SH-SY5Y (cell line): ENCODE measurements at regions not wholly inside any gene's neighbourhood (a gene's known extent, or its start where the extent isn't known, plus 50 kb on each side); places are given as distances from the start of the nearest gene placed in this dataset.

ENCODE experiments used
- GATA2 ChIP-seq: IDR thresholded peaks from 2 replicates; pipeline ENCODE4 v1.6.1; 2011; ENCODE audit warnings: mild to moderate bottlenecking, low read depth, low read length
- GATA3 ChIP-seq: IDR thresholded peaks from 2 replicates; pipeline ENCODE4 v1.6.1; 2011; ENCODE audit warnings: low read depth, mild to moderate bottlenecking, low read length, moderate library complexity

DNA sequence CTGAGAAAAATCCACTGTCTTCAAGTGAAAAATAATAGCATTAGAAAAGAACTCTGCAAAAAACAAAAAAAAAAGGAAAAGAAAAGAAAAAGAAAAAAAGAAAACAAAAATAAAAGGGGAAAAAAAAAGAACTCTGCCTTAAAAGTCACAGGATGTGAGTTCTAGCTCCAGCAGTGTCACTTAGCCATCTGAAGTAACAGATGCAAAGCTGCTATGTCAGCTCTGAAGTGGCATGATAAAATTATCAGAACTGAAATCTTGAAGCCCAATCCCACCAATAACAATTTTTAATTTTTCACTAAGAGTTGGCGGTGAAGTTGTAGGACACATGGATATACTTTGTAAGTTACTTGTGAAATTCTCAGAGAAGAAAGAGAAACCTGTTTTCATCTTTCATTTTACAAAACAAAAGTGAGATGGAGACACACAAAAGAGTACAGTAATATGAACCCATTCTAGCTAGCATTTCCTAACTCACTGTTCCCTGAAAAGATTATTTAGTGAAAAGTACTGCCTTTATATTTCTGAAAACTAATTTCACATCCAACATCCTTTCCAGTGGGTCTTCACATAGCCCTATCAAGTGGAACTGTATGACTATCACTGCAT, 103.5 kb downstream of the ELAPOR2 start:
- TF ChIP-seq GATA3 (no peak; the same call in 1 of the 2 replicates), GATA2 (no peak)

DNA sequence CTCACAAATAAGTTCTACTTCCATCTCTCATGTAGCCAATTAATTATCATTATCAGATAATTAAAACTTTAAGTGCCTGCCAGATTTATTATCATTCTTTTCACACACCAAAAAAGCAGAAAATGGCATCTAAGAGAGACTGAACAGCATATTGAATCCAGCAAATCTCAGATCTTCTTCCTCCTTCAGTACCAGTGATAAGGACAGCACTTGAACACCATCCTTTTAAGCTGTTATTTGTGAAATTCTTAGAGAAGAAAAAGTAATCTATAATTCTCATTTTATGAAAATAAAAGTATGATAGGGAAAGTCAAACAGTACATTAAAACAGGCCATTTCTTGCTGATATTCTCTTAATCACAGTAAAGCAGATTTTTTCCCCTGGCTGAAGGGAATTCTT, 104.5 kb downstream of the ELAPOR2 start:
- TF ChIP-seq GATA3 (no peak), GATA2 (no peak)

DNA sequence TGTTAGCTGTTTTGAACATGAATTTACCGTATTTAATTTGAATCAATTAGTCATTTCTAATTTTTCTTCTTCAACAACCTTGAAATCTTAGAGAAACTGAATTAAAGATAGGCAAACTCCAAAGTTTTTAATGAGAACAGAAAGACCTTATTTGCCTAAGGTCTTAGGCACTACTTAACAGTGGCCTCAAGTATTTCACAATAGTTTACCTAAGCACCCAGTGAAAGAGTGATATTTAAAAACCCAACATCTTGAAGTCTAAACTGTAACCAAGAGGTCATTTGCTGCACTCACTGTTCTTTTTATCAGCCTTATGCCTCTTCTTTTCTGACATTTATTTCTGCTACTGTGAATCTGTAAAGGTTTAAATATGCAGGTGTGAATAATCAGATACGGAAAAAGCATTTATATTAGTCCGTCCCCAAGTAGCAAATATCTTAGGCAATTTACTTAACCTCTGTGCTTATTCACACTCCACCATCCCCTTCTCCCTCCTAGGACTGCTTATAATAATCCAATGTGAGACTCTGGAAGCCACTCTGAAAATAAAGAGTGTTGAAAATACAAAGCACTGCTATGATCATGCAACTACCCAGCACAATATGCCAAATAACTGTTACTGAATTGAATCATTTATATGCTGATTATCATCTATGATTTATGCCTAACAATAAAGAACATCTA, 105.7 kb downstream of the ELAPOR2 start:
- TF ChIP-seq GATA2 = no peak

DNA sequence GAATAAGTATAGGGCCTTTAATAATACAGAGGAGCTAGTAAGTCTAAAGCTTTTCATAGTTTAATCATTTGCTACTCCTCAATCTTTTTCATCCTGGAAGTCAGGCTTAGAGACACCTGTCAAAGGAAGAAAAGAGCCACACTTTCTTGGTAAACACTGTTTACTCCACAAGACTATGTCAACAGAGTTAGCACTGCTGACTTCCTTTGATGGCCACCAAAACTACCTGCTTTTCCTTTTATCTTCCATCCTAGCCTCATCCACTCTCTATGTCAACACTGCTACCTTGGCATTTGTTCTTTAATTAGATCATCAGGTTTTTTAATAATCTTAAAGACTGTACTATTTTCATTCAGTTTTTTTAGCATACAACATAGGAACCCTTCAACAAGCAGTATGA, 106.2 kb downstream of the ELAPOR2 start:
- TF ChIP-seq GATA2 = no peak
- no peak for TF ChIP-seq GATA3

DNA sequence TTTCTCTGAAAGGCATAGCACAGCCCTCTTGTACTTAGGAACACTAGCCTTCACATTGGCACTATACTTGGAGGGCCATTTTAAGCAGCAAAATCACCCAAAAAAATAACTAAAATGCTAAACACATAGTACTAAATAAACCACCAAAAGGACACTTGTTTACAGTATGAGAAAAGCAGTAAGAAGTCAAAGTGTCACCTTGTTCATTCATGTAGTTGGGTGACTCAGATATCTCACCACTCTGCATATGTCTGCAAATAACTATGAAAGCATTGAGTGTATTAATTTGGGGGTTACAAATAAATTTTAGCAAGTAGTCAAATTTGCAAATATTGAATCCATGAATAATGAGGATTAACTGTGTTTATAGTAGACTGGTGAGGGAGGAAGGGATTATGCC, 107.6 kb downstream of the ELAPOR2 start:
- TF ChIP-seq GATA3 = no peak
- TF ChIP-seq GATA2 = no peak

DNA sequence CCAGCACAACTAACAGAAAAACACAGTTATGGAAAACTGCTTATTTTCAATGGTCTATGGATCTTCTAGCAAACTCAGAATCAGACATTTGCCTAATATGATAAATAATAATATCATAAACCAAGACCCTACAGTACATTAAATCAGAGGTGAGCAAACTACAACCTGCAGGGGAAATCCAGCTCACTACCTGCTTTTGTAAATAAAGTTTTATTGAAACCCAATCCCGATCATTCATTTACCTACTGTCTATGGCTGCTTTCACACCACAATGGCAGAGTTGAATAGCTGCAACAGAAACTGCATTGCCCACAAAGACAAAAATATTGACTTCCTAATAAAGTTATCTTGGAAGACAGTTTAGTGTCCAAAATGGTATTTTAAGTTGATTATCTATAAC, 108.5 kb downstream of the ELAPOR2 start:
- TF ChIP-seq GATA2 = no peak
- no peak for TF ChIP-seq GATA3

DNA sequence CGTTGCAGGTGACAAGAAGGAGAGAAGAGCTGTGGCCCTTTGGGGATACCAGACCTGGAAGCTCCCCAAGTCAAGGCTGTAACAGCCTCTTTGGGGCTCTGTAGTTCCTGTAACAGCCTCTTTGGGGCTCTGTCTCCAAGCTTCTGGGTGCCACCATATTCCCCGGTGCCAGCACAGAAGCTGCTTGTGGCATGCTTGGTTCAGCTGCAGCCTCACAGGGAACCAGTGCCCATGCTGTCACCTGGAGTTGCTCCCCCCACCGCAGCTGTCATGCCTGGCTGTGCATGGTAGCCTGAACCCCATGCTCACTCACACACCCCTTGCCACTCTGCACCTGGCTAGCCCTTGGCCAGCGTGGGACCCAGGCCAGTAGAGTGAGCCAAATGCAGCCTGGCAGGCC, 109.1 kb downstream of the ELAPOR2 start:
- TF ChIP-seq GATA3 = no peak
- no peak for TF ChIP-seq GATA2

DNA sequence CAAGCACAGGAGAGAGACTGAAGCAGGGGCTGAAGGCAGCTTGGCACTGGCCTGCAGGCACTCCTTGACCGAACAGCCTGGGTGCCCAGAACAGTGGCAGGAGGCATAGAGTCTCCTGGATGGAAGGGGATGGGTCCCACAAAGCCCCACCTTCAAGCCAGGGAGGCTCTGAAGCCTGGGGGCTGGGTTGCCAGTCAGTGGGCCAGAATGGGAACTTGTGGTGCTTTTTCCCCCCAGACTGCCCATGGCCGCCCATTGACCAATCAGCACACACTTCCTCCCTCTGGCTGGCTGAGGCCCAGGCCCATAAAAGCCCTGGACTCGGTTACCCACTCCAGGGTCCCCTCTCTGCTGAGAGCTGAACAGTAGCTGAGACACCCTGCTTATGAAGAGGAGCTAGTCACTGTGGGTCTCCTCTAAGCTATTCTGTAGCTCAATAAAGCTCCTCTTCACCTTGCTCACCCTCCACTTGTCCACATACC, 109.6 kb downstream of the ELAPOR2 start:
- no peak for TF ChIP-seq GATA2
- no peak for TF ChIP-seq GATA3

DNA sequence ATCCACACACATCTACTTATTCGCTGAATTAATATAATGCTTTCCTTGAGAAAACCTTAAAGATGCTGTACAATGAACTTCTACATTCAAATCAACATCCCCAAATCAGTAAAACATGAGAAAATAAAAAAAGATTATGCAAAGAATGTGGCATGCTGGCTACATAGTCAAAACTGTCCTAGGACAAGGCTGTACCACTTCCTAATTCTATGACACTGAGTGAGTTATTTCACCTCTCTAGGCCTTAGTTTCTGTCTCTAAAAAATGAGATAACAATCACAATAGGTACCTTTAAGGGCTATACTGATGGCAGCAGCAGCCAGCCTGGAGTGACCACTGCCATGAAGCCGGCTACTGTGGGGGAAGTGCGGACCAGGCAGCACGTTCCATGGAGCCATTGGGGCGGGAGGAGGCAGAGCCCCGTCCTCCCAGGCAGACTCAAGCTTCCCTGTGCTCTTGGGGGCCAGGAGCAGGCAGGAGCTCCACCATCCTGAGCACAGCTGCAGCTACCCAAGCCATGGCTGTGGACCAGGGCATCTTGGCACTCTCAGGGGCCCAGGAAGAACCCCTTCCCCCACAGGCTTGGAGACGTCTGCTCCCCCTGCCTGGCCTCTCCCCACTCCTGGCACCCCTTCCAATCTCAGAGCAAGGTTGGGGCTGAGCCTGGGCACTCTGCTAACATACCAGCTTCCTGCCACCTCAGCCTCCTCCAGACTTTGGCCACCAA, 110.2 kb downstream of the ELAPOR2 start:
- no peak for TF ChIP-seq GATA2
- TF ChIP-seq GATA3 = 0 out of 2 replicates have a peak, but pooled peaks have one; percentile 21

DNA sequence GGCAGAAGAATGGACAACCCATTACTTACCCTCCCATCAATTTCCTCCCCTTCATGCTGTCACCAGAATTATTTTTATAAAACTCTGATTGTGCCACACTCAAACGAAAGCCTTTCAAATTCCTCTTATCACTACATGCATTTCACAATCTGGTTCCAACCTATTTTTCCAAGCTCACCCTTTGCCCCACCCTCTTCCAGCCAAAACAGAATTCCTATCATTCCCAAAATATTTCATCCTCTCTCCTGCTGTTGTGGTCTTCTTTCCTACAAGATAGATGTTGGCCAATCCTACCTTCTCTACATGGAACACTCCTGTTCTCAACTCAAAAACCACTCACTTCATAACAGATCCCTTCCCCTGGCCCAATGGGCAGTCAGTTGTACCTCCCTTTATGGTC, 111.5 kb downstream of the ELAPOR2 start:
- TF ChIP-seq GATA2 (no peak), GATA3 (no peak)

DNA sequence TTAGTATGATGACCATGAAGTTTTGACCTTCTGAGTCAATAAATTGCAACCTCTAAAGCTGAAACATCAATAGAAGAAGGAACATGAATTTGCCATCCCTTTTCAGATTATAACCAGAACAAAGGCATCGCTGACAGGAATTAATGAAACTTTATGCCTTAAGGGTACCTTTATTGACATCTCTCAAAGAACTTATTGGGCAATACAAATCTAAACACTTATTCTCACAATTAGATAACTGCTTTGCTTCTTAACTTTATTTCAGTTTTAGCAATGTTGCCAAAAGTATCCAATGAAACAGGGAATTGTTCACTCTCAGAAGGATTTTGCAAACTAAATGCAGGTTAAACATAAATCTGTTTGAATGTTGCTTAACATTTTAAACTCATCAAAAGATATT, 116.0 kb downstream of the ELAPOR2 start:
- TF ChIP-seq GATA2 (no peak), GATA3 (no peak)

DNA sequence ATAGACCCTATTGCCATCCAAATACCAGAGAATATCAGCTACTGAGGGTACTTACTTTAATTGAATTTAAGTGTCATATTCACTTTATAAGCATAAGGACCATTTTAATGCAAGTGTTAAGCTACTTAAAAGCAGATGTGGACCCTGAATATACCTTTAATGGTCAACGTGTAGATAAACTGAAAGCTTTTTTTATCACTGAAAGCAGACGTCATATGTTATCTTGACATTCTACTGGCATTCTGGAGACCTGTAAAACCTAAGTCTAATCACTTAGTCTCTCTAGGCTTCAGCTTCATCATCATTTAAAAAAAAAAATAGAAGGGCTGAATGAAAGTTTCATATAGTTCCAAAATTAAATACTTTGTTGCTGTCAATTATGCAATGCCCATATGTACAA, 116.5 kb downstream of the ELAPOR2 start:
- no peak for TF ChIP-seq GATA2
- TF ChIP-seq GATA3 = no peak

DNA sequence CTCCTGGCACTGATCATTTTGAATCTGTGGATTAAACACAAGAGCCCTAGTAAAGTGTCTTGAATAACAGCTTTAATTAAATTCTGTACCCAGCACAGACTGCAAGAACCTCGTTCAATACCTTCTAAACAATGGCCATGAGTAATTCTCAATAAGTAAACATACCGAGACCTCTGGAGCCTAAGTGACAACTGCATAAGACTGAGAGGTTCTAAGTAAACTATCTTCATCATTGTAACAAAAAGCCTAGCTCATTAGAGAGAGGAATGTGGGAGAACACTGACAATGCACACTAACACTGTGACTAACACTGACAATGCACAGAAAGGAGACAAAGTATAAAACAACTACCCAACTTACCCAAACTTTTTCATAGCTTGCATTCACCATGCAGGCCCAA, 117.4 kb downstream of the ELAPOR2 start:
- TF ChIP-seq GATA3 (no peak), GATA2 (no peak)

DNA sequence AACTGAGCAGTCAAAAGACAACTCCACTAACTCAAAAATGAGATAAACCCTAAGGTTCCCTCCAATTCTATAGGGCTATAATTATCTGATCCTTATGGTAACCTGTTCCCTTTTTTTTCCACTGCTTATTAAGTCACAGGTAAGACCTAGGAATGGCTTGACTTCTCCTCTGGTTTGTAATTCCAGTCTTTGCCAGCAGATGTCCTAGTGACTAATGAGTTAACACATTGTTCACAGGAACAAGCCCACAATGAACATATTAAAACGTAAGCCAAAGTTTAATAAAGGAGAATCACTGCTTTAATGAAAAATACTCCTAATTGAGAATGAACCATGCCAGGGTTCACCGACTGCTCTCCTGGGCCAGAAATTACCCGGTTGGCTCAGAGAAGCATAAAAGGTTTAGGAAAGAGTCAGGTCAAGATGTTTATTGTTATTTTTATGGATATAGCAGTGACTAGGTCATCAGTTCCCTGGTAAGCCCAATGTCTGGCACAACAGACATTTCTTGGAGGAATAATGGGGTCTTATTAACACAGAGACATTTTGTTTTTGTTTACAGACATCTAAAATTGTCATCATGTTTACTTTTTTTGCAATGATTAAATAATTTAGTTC, 120.1 kb downstream of the ELAPOR2 start:
- TF ChIP-seq GATA2 = no peak
- TF ChIP-seq GATA3 = no peak

DNA sequence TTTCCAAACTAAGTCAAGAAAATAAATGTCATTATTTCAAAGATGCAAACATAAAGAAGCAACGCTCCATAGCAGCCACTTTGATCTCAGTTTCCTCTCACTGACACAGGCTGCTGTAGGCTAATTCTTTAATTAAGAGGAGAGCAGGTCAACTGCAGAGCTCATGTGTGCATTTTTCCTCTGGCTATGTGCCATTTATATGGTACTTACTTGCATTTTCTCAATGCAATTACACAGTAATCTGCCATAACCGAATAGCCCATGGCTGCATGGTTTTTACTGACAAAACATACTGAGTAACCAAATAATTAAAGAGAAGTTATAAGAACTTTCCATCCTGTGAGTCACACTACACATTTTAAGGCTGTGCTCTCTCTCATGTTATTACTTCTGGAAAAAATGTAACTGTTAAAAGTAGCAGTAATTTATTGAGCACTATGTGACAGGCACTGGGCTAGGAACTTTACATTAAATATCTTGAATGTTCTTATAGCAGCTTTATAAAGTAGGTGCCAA, 122.0 kb downstream of the ELAPOR2 start:
- no peak for TF ChIP-seq GATA2
- TF ChIP-seq GATA3 = no peak
